GM20000 (cell line): ENCODE measurements at regions not wholly inside any gene's neighbourhood (a gene's known extent, or its start where the extent isn't known, plus 50 kb on each side); places are given as distances from the start of the nearest gene placed in this dataset.

Source experiments
- DNase-seq: peaks from one replicate; pipeline ENCODE4 v3.0.0; 2012; ENCODE audit warnings: low spot score
- CTCF ChIP-seq: IDR thresholded peaks from 2 replicates; pipeline ENCODE4 v1.5.1; 2012; ENCODE audit warnings: mild to moderate bottlenecking, control low read depth; ENCODE audit errors: extremely low read depth, missing control alignments

DNA sequence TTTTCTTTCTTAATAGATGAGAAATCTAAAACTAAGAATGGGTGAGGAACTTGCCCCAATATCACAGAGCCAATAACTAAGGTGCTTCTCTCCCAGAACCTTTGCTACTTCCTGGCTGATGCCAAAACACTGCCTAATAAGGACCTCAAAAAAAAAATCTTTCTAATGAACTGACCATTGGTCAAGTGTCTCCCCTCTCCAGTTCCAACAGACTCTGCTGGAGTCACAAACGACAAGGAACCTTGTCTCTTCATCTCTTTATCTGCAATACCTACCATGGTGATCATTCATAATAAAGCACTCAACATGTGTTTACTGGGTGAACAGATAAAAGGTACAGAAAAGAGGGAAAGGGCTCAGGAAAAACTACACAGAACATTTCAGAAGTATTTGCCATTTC, 197.4 kb downstream of the LTN1 start:
- no peak for DNase-seq
- no peak for TF ChIP-seq CTCF

DNA sequence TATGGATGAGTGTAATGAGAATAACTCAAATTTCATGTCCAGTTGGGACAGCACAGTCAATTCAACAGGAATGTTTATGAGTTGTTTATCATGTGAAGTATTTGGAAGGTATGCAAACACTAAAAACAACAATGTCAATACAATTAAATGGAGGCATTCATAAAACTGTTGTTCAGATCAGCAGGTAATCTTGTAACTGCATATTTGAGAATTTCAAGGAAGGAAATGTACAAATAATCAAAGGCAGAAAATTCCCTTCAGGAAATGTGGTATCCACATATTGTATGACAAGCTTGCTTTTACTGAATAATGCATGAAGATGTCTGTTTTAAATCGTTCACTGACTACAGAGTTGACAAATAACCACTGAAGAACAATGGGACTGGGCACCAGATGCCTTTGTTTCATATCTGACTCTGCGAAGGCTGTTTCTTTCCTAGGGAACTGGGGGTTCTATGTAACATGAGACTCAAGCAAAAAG, 198.3 kb downstream of the LTN1 start:
- no peak for TF ChIP-seq CTCF
- DNase-seq = no peak

GRCh38 chr21:28793043-28793442, 199.6 kb downstream of the LTN1 start:
- no peak for DNase-seq
- no peak for TF ChIP-seq CTCF

DNA sequence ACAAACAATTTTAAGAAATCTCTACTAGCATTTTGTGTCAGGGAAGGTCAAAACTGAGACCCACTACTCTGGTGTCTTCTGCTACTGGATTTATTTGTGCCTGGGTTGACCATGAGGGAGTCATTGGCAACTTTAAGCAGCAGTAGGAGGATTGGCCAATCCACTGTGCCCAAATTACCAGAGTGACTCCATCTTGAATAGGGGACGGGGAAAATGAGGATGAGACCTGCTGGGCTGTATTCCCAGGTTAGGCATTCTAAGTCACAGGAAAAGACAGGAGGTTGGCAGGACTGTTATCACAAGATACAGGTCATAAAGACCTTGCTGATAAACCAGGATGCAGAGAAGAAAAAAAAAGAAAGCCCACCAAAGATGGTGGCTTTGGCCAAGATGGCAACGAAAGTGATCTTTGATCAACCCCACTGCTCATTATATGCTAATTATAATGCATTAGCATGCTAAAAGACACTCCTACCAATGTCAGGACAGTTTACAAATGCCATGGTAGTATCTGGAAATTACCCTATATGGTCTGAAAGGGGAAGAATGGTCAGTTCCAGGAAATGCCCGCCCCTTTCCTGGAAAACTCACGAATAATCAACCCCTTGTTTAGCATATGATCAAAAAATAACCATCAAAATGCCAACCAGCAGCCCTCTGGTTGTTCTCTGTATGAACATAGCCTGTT, 200.9 kb downstream of the LTN1 start:
- TF ChIP-seq CTCF = no peak
- no peak for DNase-seq

DNA sequence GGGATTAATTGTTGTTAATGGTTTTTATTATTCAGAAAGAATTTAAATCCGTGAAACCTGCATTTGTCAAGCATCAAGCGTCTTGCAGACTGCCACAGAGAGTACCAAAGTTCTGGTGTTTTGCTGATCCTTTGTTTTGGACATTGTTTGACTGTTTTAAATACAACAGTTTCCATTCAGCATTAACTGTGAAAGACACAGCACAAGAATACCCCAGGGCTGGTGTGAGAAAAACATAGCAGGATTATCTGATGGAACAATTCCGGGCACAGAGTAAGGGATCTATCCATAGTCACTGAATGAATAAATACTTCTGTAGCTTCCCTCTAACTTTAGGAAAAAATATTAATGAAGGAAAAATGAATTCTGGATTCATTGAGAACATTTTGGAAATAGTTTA, 202.3 kb downstream of the LTN1 start:
- no peak for TF ChIP-seq CTCF
- no peak for DNase-seq

GRCh38 chr21:28789523-28789922, 203.2 kb downstream of the LTN1 start:
- no peak for DNase-seq
- no peak for TF ChIP-seq CTCF

DNA sequence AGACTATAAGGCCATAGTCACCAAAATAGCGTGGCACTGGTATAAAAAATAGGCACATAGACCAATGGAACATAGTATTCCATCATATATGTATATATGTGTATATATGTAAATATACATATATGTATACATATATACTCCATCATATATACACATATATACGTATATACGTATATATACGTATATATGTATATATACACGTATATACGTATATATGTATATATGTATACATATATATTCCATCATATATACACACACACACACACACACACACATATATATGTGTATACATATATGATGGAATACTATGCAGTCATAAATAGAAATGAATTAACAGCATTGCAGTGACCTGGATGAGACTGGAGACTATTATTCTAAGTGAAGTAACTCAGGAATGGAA, 204.6 kb downstream of the LTN1 start:
- TF ChIP-seq CTCF = no peak
- no peak for DNase-seq
